Endothelial cell of umbilical vein (primary cell): ENCODE measurements at regions not wholly inside any gene's neighbourhood (a gene's known extent, or its start where the extent isn't known, plus 50 kb on each side); places are given as distances from the start of the nearest gene placed in this dataset.

ENCODE experiments used
- BruUV-seq: library from RNA; stranded (reverse); fragments of 400-500 nt; replicated peaks from 2 replicates; lab custom pipeline; 2021; lab: Mats Ljungman, UMichigan
- CTCF ChIA-PET: fragments of 300-600, 350-600 bp; sonication (Branson Sonifier 250); formaldehyde crosslinking; loops from one replicate; lab custom pipeline; 2021; ENCODE audit warnings: antibody characterized with exemption, inconsistent platforms; lab: Charles Lee
- POLR2A ChIA-PET: fragments of 300-600, 350-600 bp; sonication (Branson Sonifier 250); formaldehyde crosslinking; loops from one replicate; lab custom pipeline; 2021; ENCODE audit warnings: antibody characterized with exemption, inconsistent platforms; lab: Charles Lee
- DNase-seq: peaks from one replicate; pipeline ENCODE4 v3.0.0-alpha.2; 2011; ENCODE audit warnings: low read depth, low spot score
- FAIRE-seq: peaks from 2 replicates; lab custom pipeline; 2011; peaks lifted over from hg19 to GRCh38; lab: Jason Lieb, UNC
- H2AFZ ChIP-seq: 2 replicates; pipeline ENCODE4 v1.6.0; 2012; ENCODE audit warnings: low read depth, low read length, control low read depth, inconsistent platforms
- H3K27ac ChIP-seq: 2 replicates; pipeline ENCODE4 v1.5.1; 2011; ENCODE audit warnings: low read depth, mild to moderate bottlenecking, control low read depth, low read length, moderate library complexity; ENCODE audit not compliant: insufficient read depth
- H3K27me3 ChIP-seq, 2 experiments: 2 replicates each; pipeline versions ENCODE4 v1.6.0 to v1.6.1; 2011; ENCODE audit warnings: low read length in 2 of 2, mixed read lengths in 1 of 2; ENCODE audit not compliant: control insufficient read depth in 2 of 2, insufficient read depth in 2 of 2
- H3K36me3 ChIP-seq, 2 experiments: 2 replicates in 1 of 2; 3 replicates in 1 of 2; pipeline ENCODE4 v1.5.1; 2011; ENCODE audit warnings: low read length in 2 of 2, mild to moderate bottlenecking in 1 of 2, moderate library complexity in 1 of 2; ENCODE audit not compliant: control insufficient read depth in 2 of 2, insufficient read depth in 2 of 2; ENCODE audit errors: extremely low read depth in 1 of 2
- H3K4me1 ChIP-seq: 3 replicates; pipeline ENCODE4 v1.5.1; 2011; ENCODE audit warnings: mild to moderate bottlenecking, low read length; ENCODE audit not compliant: control insufficient read depth, insufficient read depth; ENCODE audit errors: extremely low read depth
- H3K4me2 ChIP-seq: 2 replicates; pipeline ENCODE4 v1.6.1; 2011; ENCODE audit warnings: low read length, control low read depth, mixed read lengths; ENCODE audit not compliant: insufficient read depth
- H3K4me3 ChIP-seq, 3 experiments: fragments of 200-600 bp in 1 of 3; sonication (generic), shearing (Covaris generic) in 1 of 3; replicated peaks in 1 of 3; 2 replicates each; pipeline ENCODE4 v1.5.1; 2011 to 2016; ENCODE audit warnings: control low read depth in 3 of 3, low read length in 3 of 3, mild to moderate bottlenecking in 2 of 3, inconsistent platforms in 1 of 3, low read depth in 1 of 3, moderate library complexity in 1 of 3; ENCODE audit not compliant: insufficient read depth in 1 of 3
- H3K79me2 ChIP-seq: 2 replicates; pipeline ENCODE4 v1.6.0; 2012; ENCODE audit warnings: low read length, inconsistent platforms; ENCODE audit not compliant: control insufficient read depth, insufficient read depth
- H3K9ac ChIP-seq: replicated peaks from 2 replicates; pipeline ENCODE3; 2011; ENCODE audit warnings: low read length, control low read depth; ENCODE audit not compliant: insufficient read depth; ENCODE audit errors: extremely low read depth
- H3K9me1 ChIP-seq: replicated peaks from 3 replicates; pipeline ENCODE4 v1.6.0; 2011; ENCODE audit warnings: mild to moderate bottlenecking, low read length; ENCODE audit not compliant: control insufficient read depth, insufficient read depth; ENCODE audit errors: extremely low read depth
- H3K9me3 ChIP-seq: replicated peaks from 2 replicates; pipeline ENCODE4 v1.5.1; 2012; ENCODE audit warnings: low read length, inconsistent platforms; ENCODE audit not compliant: control insufficient read depth, insufficient read depth
- H4K20me1 ChIP-seq: replicated peaks from 2 replicates; pipeline ENCODE3; 2011; ENCODE audit warnings: mild to moderate bottlenecking, low read length; ENCODE audit not compliant: control insufficient read depth, insufficient read depth; ENCODE audit errors: extremely low read depth
- CTCF ChIP-seq, 2 donors: IDR thresholded peaks; 1 replicate in 1 of 2; 2 replicates in 1 of 2; pipeline ENCODE4 v1.5.1; 2011; ENCODE audit warnings: low read length in 2 of 2, mild to moderate bottlenecking in 2 of 2, moderate library complexity in 2 of 2, control low read depth in 1 of 2, inconsistent platforms in 1 of 2, low read depth in 1 of 2; ENCODE audit not compliant: insufficient read depth in 1 of 2; ENCODE audit errors: extremely low read depth in 1 of 2
- EZH2 ChIP-seq: IDR thresholded peaks from 2 replicates; pipeline ENCODE4 v1.6.1; 2012; ENCODE audit warnings: borderline replicate concordance, low read depth, mild to moderate bottlenecking, moderate library complexity, low read length, inconsistent platforms; ENCODE audit not compliant: severe bottlenecking
- FOS ChIP-seq: IDR thresholded peaks from 2 replicates; pipeline ENCODE4 v1.6.1; 2011; ENCODE audit warnings: mild to moderate bottlenecking, low read length, moderate library complexity, borderline replicate concordance; ENCODE audit not compliant: insufficient read depth
- GATA2 ChIP-seq: IDR thresholded peaks from 2 replicates; pipeline ENCODE4 v1.7.0; 2011; ENCODE audit warnings: low read depth, mild to moderate bottlenecking, moderate library complexity, mixed read lengths, low read length; ENCODE audit not compliant: insufficient read length, insufficient read depth
- JUN ChIP-seq: IDR thresholded peaks from 2 replicates; pipeline ENCODE4 v1.6.1; 2011; ENCODE audit warnings: borderline replicate concordance, low read depth; ENCODE audit not compliant: insufficient read length, insufficient read depth
- MAX ChIP-seq: IDR thresholded peaks from 2 replicates; pipeline ENCODE4 v1.6.1; 2011; ENCODE audit not compliant: insufficient read depth, insufficient read length
- MYC ChIP-seq: IDR thresholded peaks from one replicate; pipeline ENCODE4 v1.6.1; 2011; ENCODE audit warnings: mild to moderate bottlenecking, low read depth, low read length
- POLR2A ChIP-seq: IDR thresholded peaks from 2 replicates; pipeline ENCODE4 v1.6.1; 2012; ENCODE audit warnings: low read depth, mild to moderate bottlenecking, control low read depth, low read length
- POLR2AphosphoS5 ChIP-seq: IDR thresholded peaks from 2 replicates; pipeline ENCODE4 v1.6.1; 2012; ENCODE audit warnings: low read depth, mild to moderate bottlenecking, control low read depth, low read length, moderate library complexity; ENCODE audit not compliant: insufficient read depth
- dilution Hi-C: fragments of 300-500 bp; cut with MboI; formaldehyde crosslinking; loops from one replicate; pipeline ENCODE4 v1.15.0; 2019; ENCODE audit warnings: low sequenced_read_pairs; ENCODE audit not compliant: extremely low pct_ligation_motif_present
- intact Hi-C: fragments of 100-400 bp; cut with micrococcal nuclease; formaldehyde crosslinking; loops from one replicate; pipeline ENCODE4 v1.10.0; 2022

GRCh38 chr6:132096996-132097395 lies 145.8 kb upstream of the CCN2 start:
- no peaks in the 10 kb centered on the region for H4K20me1 ChIP-seq
- H3K4me1 ChIP-seq, result no peaks in the 10 kb centered on the region
- FAIRE-seq (no peak), DNase-seq (no peak)
- H3K36me3 ChIP-seq, result no peaks in the 10 kb centered on the region
- no peak overlapping the region for H2AFZ ChIP-seq
- dilution Hi-C loops (no loop called here), intact Hi-C loops (no loop called here)
- no peaks in the 10 kb centered on the region for H3K27me3 ChIP-seq
- no peaks in the 10 kb centered on the region for H3K9me1 ChIP-seq
- no peaks in the 10 kb centered on the region for H3K9me3 ChIP-seq
- no peak overlapping the region for H3K9ac ChIP-seq
- ChIA-PET CTCF (interaction anchor here (1.8 kb wide), 1 partner anchor 12 kb away, joined by 4 read pairs; no protein-coding TSS in a partner anchor), POLR2A (no interaction called here)
- H3K4me3 ChIP-seq, result no peak overlapping the region
- TF ChIP-seq POLR2AphosphoS5 (no peak), GATA2 (no peak), MYC (no peak), POLR2A (no peak), MAX (no peak), CTCF (IDR thresholded peaks at IDR 0.05; ENCODE audit: extremely low read depth in 1 of 2, insufficient read depth in 1 of 2, low read depth in 1 of 2, low read length in 2 of 2) (no peak), EZH2 (no peak), FOS (no peak), JUN (no peak)
- no peak overlapping the region for H3K4me2 ChIP-seq
- no peak overlapping the region for H3K27ac ChIP-seq
- BruUV-seq, result no TSS peak
- no peaks in the 10 kb centered on the region for H3K79me2 ChIP-seq
